ENCODE measurements at regions not wholly inside any gene's neighbourhood (a gene's known extent, or its start where the extent isn't known, plus 50 kb on each side); places are given as distances from the start of the nearest gene placed in this dataset.

- Histone ChIP-seq H3K4me1 (replicated peaks in 1 of 4; ENCODE audit: control insufficient read depth in 3 of 4, insufficient read depth in 4 of 4, low read length in 3 of 4) (peaks cover 0 to 2% (median 0%) of the 10 kb centered on the region in 4 experiments; a peak in 1 of 7 replicates), H3K9ac (replicated peaks in 1 of 4; ENCODE audit: extremely low read depth in 1 of 4, low read depth in 3 of 4, low read length in 3 of 4) (no peak overlapping the region), H2AFZ (ENCODE audit: low read length) (no peak overlapping the region), H2AK5ac (ENCODE audit: low read depth, low read length) (no peak overlapping the region), H2BK20ac (ENCODE audit: low read length) (no peak overlapping the region), H3K18ac (ENCODE audit: extremely low read depth, low read length) (no peak overlapping the region), H3K4me2 (ENCODE audit: insufficient read depth in 1 of 2, low read depth in 2 of 2, low read length in 2 of 2) (no peak overlapping the region), H3K9me3 (ENCODE audit: insufficient read depth in 2 of 2, low read depth in 1 of 2, low read length in 1 of 2) (no peaks in the 10 kb centered on the region), H3K27me3 (replicated peaks in 1 of 4; ENCODE audit: control insufficient read depth in 3 of 4, extremely low read depth in 1 of 4, insufficient read depth in 3 of 4, low read length in 3 of 4) (no peaks in the 10 kb centered on the region), H3K14ac (ENCODE audit: insufficient read length) (no peak overlapping the region), H3K23me2 (ENCODE audit: low read depth, low read length) (peaks cover 6% of the 10 kb centered on the region; the same call in 1 of the 2 replicates), H3K27ac (ENCODE audit: low read depth, low read length) (no peak overlapping the region), H3K36me3 (ENCODE audit: control insufficient read depth in 2 of 4, insufficient read depth in 4 of 4, low read length in 3 of 4) (no peaks in the 10 kb centered on the region), H4K5ac (ENCODE audit: insufficient read length, low read depth, low read length) (no peak overlapping the region), H2BK5ac (ENCODE audit: low read depth, low read length) (no peak overlapping the region), H3K23ac (ENCODE audit: insufficient read length) (no peak overlapping the region), H3K4ac (replicated peaks; ENCODE audit: insufficient read length, low read depth, low read length) (no peak overlapping the region), H4K20me1 (replicated peaks in 1 of 2; ENCODE audit: control insufficient read depth in 1 of 2, insufficient read depth in 2 of 2, low read length in 2 of 2) (peaks cover 0 to 3% of the 10 kb centered on the region in 2 experiments), H3K56ac (replicated peaks; ENCODE audit: insufficient read length, low read depth, low read length) (no peak overlapping the region), H3K79me2 (ENCODE audit: control insufficient read depth in 1 of 2, insufficient read depth in 2 of 2, low read length in 2 of 2) (no peaks in the 10 kb centered on the region), H3K79me1 (ENCODE audit: low read depth, low read length) (no peaks in the 10 kb centered on the region), H2BK120ac (replicated peaks; ENCODE audit: low read depth, low read length) (no peak overlapping the region), H3K4me3 (ENCODE audit: extremely low read depth in 1 of 4, insufficient read depth in 2 of 4, low read depth in 3 of 4, low read length in 4 of 4) (no peak overlapping the region), H2BK12ac (ENCODE audit: low read depth, low read length) (no peak overlapping the region), H4K8ac (ENCODE audit: extremely low read depth, insufficient read depth, low read length) (no peak overlapping the region), H4K91ac (replicated peaks; ENCODE audit: insufficient read length, low read length) (no peak overlapping the region), H2BK15ac (ENCODE audit: low read length) (no peak overlapping the region)
- ChIA-PET CTCF (ENCODE audit: partially characterized antibody) (interaction anchor here (0.6 to 1.1 kb wide), 2 partner anchors 13 to 166 kb away, joined by 3 read pairs; no protein-coding TSS in a partner anchor), POLR2A (ENCODE audit: partially characterized antibody) (no interaction called here)
- 100% methylated on average over 4 of the region's 4 CpGs; no CpG with 5 or more reads in 1 of the 2 experiments for WGBS, 2 experiments (ENCODE audit: extremely low coverage in 1 of 2, insufficient coverage in 1 of 2, insufficient read length in 1 of 2, insufficient replicate concordance in 2 of 2, low coverage in 1 of 2, low lambda C conversion rate in 2 of 2, missing lambda C conversion rate in 1 of 2)
- DNase-seq (ENCODE audit: low read depth in 1 of 2, low spot score in 2 of 2) (no peak), FAIRE-seq (no peak)
- TF ChIP-seq CHD7 (IDR thresholded peaks at IDR 0.05; ENCODE audit: insufficient replicate concordance, low read length): no peak
Measured at GRCh38 chr5:2525351-2525750, 226.1 kb downstream of the IRX2 start.

Data from H1 (cell line).